C4-2B (cell line): ENCODE measurements at regions not wholly inside any gene's neighbourhood (a gene's known extent, or its start where the extent isn't known, plus 50 kb on each side); places are given as distances from the start of the nearest gene placed in this dataset.
"Not testable (repeated sequence)": the region's sequence is repeated elsewhere in the genome, so short reads cannot be mapped to it uniquely, and the experiment has no call there.

Source experiments
- H3K27ac ChIP-seq: fragments of 450-650 bp; 2 replicates; pipeline ENCODE4 v1.5.1; 2017
- CTCF ChIP-seq: fragments of 450-650 bp; conservative IDR thresholded peaks from 2 replicates; pipeline ENCODE4 v1.5.1; 2017; ENCODE audit warnings: mild to moderate bottlenecking
- ZFX ChIP-seq: fragments of 450-650 bp; IDR thresholded peaks from 2 replicates; pipeline ENCODE4 v1.6.1; 2017

- no peak overlapping the region for H3K27ac ChIP-seq
- TF ChIP-seq CTCF (no peak), ZFX (no peak)
Observed at GRCh38 chr10:60535427-60535826, 145.8 kb upstream of the ANK3 start.

GRCh38 chr10:60534761-60535389 lies 145.2 kb upstream of the ANK3 start:
- H3K27ac ChIP-seq, result no peak overlapping the region
- TF ChIP-seq CTCF (no peak), ZFX (no peak)

GRCh38 chr10:60532696-60533468 lies 143.2 kb upstream of the ANK3 start:
- TF ChIP-seq ZFX (no peak), CTCF (no peak)
- no peak overlapping the region; the same call in 1 of the 2 replicates for H3K27ac ChIP-seq

GRCh38 chr10:60531006-60531405 lies 141.3 kb upstream of the ANK3 start:
- H3K27ac ChIP-seq, result no peak overlapping the region
- TF ChIP-seq CTCF (no peak), ZFX (no peak)

- TF ChIP-seq CTCF (no peak), ZFX (no peak)
- H3K27ac ChIP-seq, result no peak overlapping the region
Observed at GRCh38 chr10:60527676-60528075, 138.0 kb upstream of the ANK3 start.

GRCh38 chr10:60525716-60526585 lies 136.3 kb upstream of the ANK3 start:
- TF ChIP-seq ZFX, result no peak
- no peak for TF ChIP-seq CTCF
- no peak overlapping the region for H3K27ac ChIP-seq

GRCh38 chr10:60524541-60524940 lies 134.9 kb upstream of the ANK3 start:
- H3K27ac ChIP-seq, result no peak overlapping the region
- TF ChIP-seq CTCF (no peak), ZFX (no peak)

GRCh38 chr10:60523371-60523770 lies 133.7 kb upstream of the ANK3 start:
- not testable (repeated sequence) for H3K27ac ChIP-seq
